Thymus (tissue), 11 donors: ENCODE measurements at regions not wholly inside any gene's neighbourhood (a gene's known extent, or its start where the extent isn't known, plus 50 kb on each side); places are given as distances from the start of the nearest gene placed in this dataset.
"Not testable (repeated sequence)": the region's sequence is repeated elsewhere in the genome, so short reads cannot be mapped to it uniquely, and the experiment has no call there.

Source experiments
- DNase-seq, 9 donors: peaks; one replicate each; pipeline ENCODE4 v3.0.0-alpha.2; 2013; ENCODE audit warnings: low spot score in 9 of 9, low read depth in 6 of 9, missing footprints in 1 of 9
- H3K27ac ChIP-seq, 2 donors: one replicate each; pipeline ENCODE4 v1.5.1; 2013; ENCODE audit warnings: control low read depth in 1 of 2, low read depth in 1 of 2, low read length in 1 of 2, mild to moderate bottlenecking in 1 of 2, moderate library complexity in 1 of 2
- H3K27me3 ChIP-seq, 2 donors: one replicate each; pipeline ENCODE4 v1.5.1; 2013; ENCODE audit warnings: low read length in 1 of 2; ENCODE audit not compliant: control insufficient read depth in 2 of 2, insufficient read depth in 1 of 2
- H3K36me3 ChIP-seq, 2 donors: one replicate each; pipeline ENCODE4 v1.5.1; 2013; ENCODE audit warnings: low read length in 1 of 2, mild to moderate bottlenecking in 1 of 2, moderate library complexity in 1 of 2; ENCODE audit not compliant: control insufficient read depth in 2 of 2, insufficient read depth in 2 of 2
- H3K4me1 ChIP-seq, 2 donors: one replicate each; pipeline ENCODE4 v1.5.1; 2013; ENCODE audit warnings: low read length in 2 of 2; ENCODE audit not compliant: control insufficient read depth in 2 of 2, insufficient read depth in 2 of 2
- H3K4me3 ChIP-seq, 2 donors: one replicate each; pipeline ENCODE4 v1.5.1; 2013; ENCODE audit warnings: low read length in 2 of 2, control low read depth in 1 of 2, mild to moderate bottlenecking in 1 of 2
- H3K9me3 ChIP-seq, 2 donors: one replicate each; pipeline ENCODE4 v1.5.1; 2013; ENCODE audit warnings: low read length in 1 of 2, mild to moderate bottlenecking in 1 of 2; ENCODE audit not compliant: control insufficient read depth in 2 of 2, insufficient read depth in 1 of 2
- WGBS: extraction: QIAGEN DNeasy Blood & Tissue Kit; methylation state at CpG from one replicate; pipeline ENCODE4 v1.1.7; 2013; 5-methylcytosine and 5-hydroxymethylcytosine counted together
- donor health status: healthy.

DNA sequence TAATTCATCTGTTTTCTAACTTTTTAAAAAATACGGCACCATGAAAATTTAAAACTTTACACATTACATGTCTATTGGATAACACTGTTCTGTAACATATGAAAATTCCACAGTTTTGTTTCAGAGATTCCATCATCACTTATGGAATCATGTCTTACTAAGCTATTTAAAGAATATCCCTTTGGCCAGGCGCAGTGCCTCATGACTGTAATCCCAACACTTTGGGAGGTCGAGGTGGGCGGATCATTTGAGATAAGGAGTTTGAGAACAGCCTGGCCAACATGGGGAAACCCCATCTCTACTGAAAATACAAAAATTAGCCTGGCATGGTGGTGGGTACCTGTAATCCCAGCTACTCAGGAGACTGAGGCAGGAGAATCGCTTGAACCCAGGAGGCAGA lies 131.7 kb upstream of the KRR1 start:
- WGBS: 95% methylated on average over 5 of the region's 5 CpGs
- not testable (repeated sequence) for H3K4me3 ChIP-seq, H3K9me3 ChIP-seq, H3K27me3 ChIP-seq, H3K36me3 ChIP-seq, H3K4me1 ChIP-seq, H3K27ac ChIP-seq, DNase-seq

GRCh38 chr12:75642226-75642625 lies 130.8 kb upstream of the KRR1 start:
- no peaks in the 10 kb centered on the region for H3K4me1 ChIP-seq
- no peaks in the 10 kb centered on the region for H3K36me3 ChIP-seq
- no peak for DNase-seq
- no peaks in the 10 kb centered on the region for H3K9me3 ChIP-seq
- H3K4me3 ChIP-seq: no peak overlapping the region
- H3K27me3 ChIP-seq: no peaks in the 10 kb centered on the region
- WGBS: 80% methylated on average over 1 of the region's 1 CpG
- H3K27ac ChIP-seq: no peak overlapping the region

DNA sequence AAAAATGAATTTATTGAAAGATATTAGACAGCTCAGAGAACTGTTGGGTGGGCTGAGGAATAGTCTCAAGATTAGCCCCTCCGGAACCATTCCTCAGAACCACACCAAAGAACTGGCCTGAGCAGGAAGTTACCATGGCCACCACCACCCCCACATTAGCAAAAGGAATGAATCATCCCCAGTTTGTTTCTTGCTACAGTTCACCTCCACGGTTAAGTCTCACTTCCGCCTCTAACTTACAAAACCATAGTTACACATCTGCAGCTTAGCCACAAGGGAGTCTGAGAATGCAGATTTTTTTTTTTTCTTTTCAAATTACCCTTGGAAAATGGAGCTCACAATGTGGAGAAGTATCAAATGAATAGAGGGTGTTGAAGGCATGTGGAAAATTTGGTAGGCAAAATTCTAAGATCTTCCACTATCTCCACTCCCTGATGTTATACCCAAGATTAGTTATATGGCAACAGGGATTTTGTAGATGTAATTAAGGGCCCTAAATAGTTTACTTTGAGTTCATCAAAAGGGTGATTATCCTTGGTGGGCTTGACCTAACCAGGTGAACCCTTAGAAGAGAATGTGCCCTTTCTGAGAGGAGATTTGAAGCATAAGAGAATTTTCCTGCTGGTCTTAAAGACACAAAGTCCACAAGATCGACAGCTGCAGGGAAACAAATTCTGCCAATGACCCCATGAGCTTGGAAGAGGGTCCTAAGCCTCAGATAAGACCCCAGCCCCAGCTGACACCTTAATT lies 129.8 kb upstream of the KRR1 start:
- WGBS: 80% methylated on average over 4 of the region's 4 CpGs
- Histone ChIP-seq H3K4me1 (no peaks in the 10 kb centered on the region), H3K9me3 (no peaks in the 10 kb centered on the region), H3K4me3 (no peak overlapping the region), H3K27me3 (no peaks in the 10 kb centered on the region), H3K36me3 (no peaks in the 10 kb centered on the region), H3K27ac (no peak overlapping the region)
- DNase-seq: peak in 3 of 9 donors; percentile 7 to 66 (median 30)

- no peaks in the 10 kb centered on the region for H3K27me3 ChIP-seq
- WGBS: 95% methylated on average over 7 of the region's 7 CpGs
- no peak overlapping the region for H3K4me3 ChIP-seq
- H3K4me1 ChIP-seq: no peaks in the 10 kb centered on the region
- no peaks in the 10 kb centered on the region for H3K36me3 ChIP-seq
- no peak overlapping the region for H3K27ac ChIP-seq
- H3K9me3 ChIP-seq: no peaks in the 10 kb centered on the region
- no peak for DNase-seq
These were observed 127.4 kb upstream of the KRR1 start for GRCh38 chr12:75638792-75639191.

- H3K4me1 ChIP-seq: no peaks in the 10 kb centered on the region
- no peaks in the 10 kb centered on the region for H3K9me3 ChIP-seq
- no peak overlapping the region for H3K27ac ChIP-seq
- H3K4me3 ChIP-seq: no peak overlapping the region
- DNase-seq: no peak
- no peaks in the 10 kb centered on the region for H3K36me3 ChIP-seq
- WGBS: 97% methylated on average over 4 of the region's 4 CpGs
- H3K27me3 ChIP-seq: no peaks in the 10 kb centered on the region
These were observed 125.2 kb upstream of the KRR1 start for GRCh38 chr12:75636607-75637006.

- no peak overlapping the region for H3K27ac ChIP-seq
- H3K36me3 ChIP-seq: no peaks in the 10 kb centered on the region
- DNase-seq: no peak
- no peak overlapping the region for H3K4me3 ChIP-seq
- 64% methylated on average over 6 of the region's 6 CpGs for WGBS
- no peaks in the 10 kb centered on the region for H3K27me3 ChIP-seq
- H3K9me3 ChIP-seq: no peaks in the 10 kb centered on the region
- H3K4me1 ChIP-seq: no peaks in the 10 kb centered on the region
These were observed 124.4 kb upstream of the KRR1 start for GRCh38 chr12:75635606-75636444.

GRCh38 chr12:75634244-75635222 lies 123.1 kb upstream of the KRR1 start:
- Histone ChIP-seq H3K27ac (no peak overlapping the region), H3K4me1 (no peaks in the 10 kb centered on the region), H3K4me3 (no peak overlapping the region), H3K27me3 (no peaks in the 10 kb centered on the region), H3K9me3 (no peaks in the 10 kb centered on the region), H3K36me3 (no peaks in the 10 kb centered on the region)
- 86% methylated on average over 3 of the region's 3 CpGs for WGBS
- no peak for DNase-seq

- no peaks in the 10 kb centered on the region for H3K4me1 ChIP-seq
- H3K27ac ChIP-seq: no peak overlapping the region
- no peak overlapping the region for H3K4me3 ChIP-seq
- no peaks in the 10 kb centered on the region for H3K9me3 ChIP-seq
- H3K27me3 ChIP-seq: no peaks in the 10 kb centered on the region
- no peaks in the 10 kb centered on the region for H3K36me3 ChIP-seq
- no peak for DNase-seq
- WGBS: 90% methylated on average over 3 of the region's 3 CpGs
These were observed 122.4 kb upstream of the KRR1 start for GRCh38 chr12:75633789-75634188.
